MM.1S (cell line): ENCODE measurements at regions not wholly inside any gene's neighbourhood (a gene's known extent, or its start where the extent isn't known, plus 50 kb on each side); places are given as distances from the start of the nearest gene placed in this dataset.

Experiments
- DNase-seq: peaks from one replicate; pipeline ENCODE4 v3.0.0-alpha.2; 2015
- H2AFZ ChIP-seq: fragments of 300-600 bp; sonication (generic); 2 replicates; pipeline ENCODE4 v1.6.0; 2016; ENCODE audit warnings: antibody characterized with exemption, low read length
- H3F3A ChIP-seq: fragments of 300-600 bp; sonication (generic); 2 replicates; pipeline ENCODE4 v1.6.1; 2016; ENCODE audit warnings: mild to moderate bottlenecking, antibody characterized with exemption, low read length, moderate library complexity, mixed read lengths; ENCODE audit not compliant: insufficient read depth
- H3K27ac ChIP-seq: fragments of 300-600 bp; sonication (generic); 2 replicates; pipeline ENCODE4 v1.5.1; 2016; ENCODE audit warnings: mild to moderate bottlenecking, low read length
- H3K27me3 ChIP-seq: fragments of 300-600 bp; sonication (generic); replicated peaks from 2 replicates; pipeline ENCODE4 v1.6.0; 2016; ENCODE audit warnings: low read length; ENCODE audit not compliant: insufficient read depth
- H3K36me3 ChIP-seq: fragments of 300-600 bp; sonication (generic); replicated peaks from 2 replicates; pipeline ENCODE4 v1.6.1; 2016; ENCODE audit warnings: mild to moderate bottlenecking, low read length, mixed read lengths; ENCODE audit not compliant: insufficient read depth
- H3K4me1 ChIP-seq: fragments of 300-600 bp; sonication (generic); 2 replicates; pipeline ENCODE4 v1.6.1; 2016; ENCODE audit warnings: low read length, mixed read lengths
- H3K4me2 ChIP-seq: fragments of 300-600 bp; sonication (generic); 2 replicates; pipeline ENCODE4 v1.6.0; 2016; ENCODE audit warnings: low read depth, low read length
- H3K4me3 ChIP-seq: fragments of 300-600 bp; sonication (generic); 2 replicates; pipeline ENCODE4 v1.5.1; 2016; ENCODE audit warnings: low read length, mixed read lengths
- H3K79me2 ChIP-seq: fragments of 300-600 bp; sonication (generic); 2 replicates; pipeline ENCODE4 v1.6.1; 2016; ENCODE audit warnings: mixed run types, low read length, mixed read lengths
- H3K9ac ChIP-seq: fragments of 300-600 bp; sonication (generic); 2 replicates; pipeline ENCODE4 v1.6.1; 2016; ENCODE audit warnings: low read length, mixed read lengths
- H3K9me2 ChIP-seq: fragments of 300-600 bp; sonication (generic); replicated peaks from 2 replicates; pipeline ENCODE4 v1.6.1; 2016; ENCODE audit warnings: mild to moderate bottlenecking, low read length, mixed read lengths; ENCODE audit not compliant: insufficient read depth
- H3K9me3 ChIP-seq: fragments of 300-600 bp; sonication (generic); replicated peaks from 2 replicates; pipeline ENCODE4 v1.6.1; 2016; ENCODE audit warnings: mild to moderate bottlenecking, low read length, mixed read lengths; ENCODE audit not compliant: insufficient read depth
- H4K20me1 ChIP-seq: fragments of 300-600 bp; sonication (generic); 2 replicates; pipeline ENCODE4 v1.6.1; 2016; ENCODE audit warnings: mild to moderate bottlenecking, low read length, moderate library complexity, mixed read lengths; ENCODE audit not compliant: insufficient read depth
- CTCF ChIP-seq: fragments of 300-600 bp; sonication (generic); IDR thresholded peaks from 2 replicates; pipeline ENCODE4 v1.5.1; 2016; ENCODE audit warnings: antibody characterized with exemption, low read length, mixed read lengths
- EZH2 ChIP-seq: fragments of 300-600 bp; sonication (generic); optimal IDR thresholded peaks from 2 replicates; pipeline ENCODE3; 2017; ENCODE audit warnings: low read depth, mild to moderate bottlenecking, antibody characterized with exemption, low read length, mixed read lengths
- EZH2phosphoT487 ChIP-seq: fragments of 300-600 bp; sonication (generic); IDR thresholded peaks from 2 replicates; pipeline ENCODE4 v1.6.1; 2018; ENCODE audit warnings: antibody characterized with exemption, low read length

- no peak overlapping the region for H3K9ac ChIP-seq
- H3F3A ChIP-seq, result no peaks in the 10 kb centered on the region
- no peak for TF ChIP-seq EZH2phosphoT487
- no peak for TF ChIP-seq EZH2
- TF ChIP-seq CTCF, result no peak
- no peak for DNase-seq
- no peaks in the 10 kb centered on the region for H3K9me2 ChIP-seq
- H3K4me3 ChIP-seq, result no peak overlapping the region
- H2AFZ ChIP-seq, result no peak overlapping the region
- no peaks in the 10 kb centered on the region for H3K9me3 ChIP-seq
- no peak overlapping the region for H3K27ac ChIP-seq
- no peaks in the 10 kb centered on the region for H3K36me3 ChIP-seq
- H4K20me1 ChIP-seq, result no peaks in the 10 kb centered on the region
- H3K4me1 ChIP-seq, result no peaks in the 10 kb centered on the region
- no peaks in the 10 kb centered on the region for H3K27me3 ChIP-seq
- H3K79me2 ChIP-seq, result no peaks in the 10 kb centered on the region
- no peak overlapping the region for H3K4me2 ChIP-seq
Observed at GRCh38 chrX:25925946-25926345, 212.2 kb upstream of the MAGEB18 start.

- Histone ChIP-seq H3K9ac (no peak overlapping the region), H3K9me3 (no peaks in the 10 kb centered on the region), H2AFZ (no peak overlapping the region), H3K4me3 (no peak overlapping the region), H3K4me2 (no peak overlapping the region), H3K36me3 (no peaks in the 10 kb centered on the region), H3K27ac (no peak overlapping the region), H3F3A (no peaks in the 10 kb centered on the region), H3K27me3 (no peaks in the 10 kb centered on the region), H4K20me1 (no peaks in the 10 kb centered on the region), H3K79me2 (no peaks in the 10 kb centered on the region), H3K4me1 (no peaks in the 10 kb centered on the region), H3K9me2 (no peaks in the 10 kb centered on the region)
- no peak for DNase-seq
- TF ChIP-seq CTCF (no peak), EZH2phosphoT487 (no peak), EZH2 (no peak)
Observed at GRCh38 chrX:25928316-25928715, 209.8 kb upstream of the MAGEB18 start.

- TF ChIP-seq CTCF, result no peak
- H3K4me2 ChIP-seq, result no peak overlapping the region
- no peaks in the 10 kb centered on the region for H3K36me3 ChIP-seq
- no peak overlapping the region for H3K4me3 ChIP-seq
- no peak overlapping the region for H3K9ac ChIP-seq
- no peak overlapping the region for H2AFZ ChIP-seq
- no peak for DNase-seq
- H3K9me2 ChIP-seq, result no peaks in the 10 kb centered on the region
- no peaks in the 10 kb centered on the region for H4K20me1 ChIP-seq
- no peaks in the 10 kb centered on the region for H3F3A ChIP-seq
- no peaks in the 10 kb centered on the region for H3K27me3 ChIP-seq
- no peaks in the 10 kb centered on the region for H3K79me2 ChIP-seq
- H3K9me3 ChIP-seq, result no peaks in the 10 kb centered on the region
- H3K27ac ChIP-seq, result no peak overlapping the region
- H3K4me1 ChIP-seq, result no peaks in the 10 kb centered on the region
Observed at GRCh38 chrX:25941087-25941486, 197.1 kb upstream of the MAGEB18 start.
